B cell (primary cell): ENCODE measurements at regions not wholly inside any gene's neighbourhood (a gene's known extent, or its start where the extent isn't known, plus 50 kb on each side); places are given as distances from the start of the nearest gene placed in this dataset.

Experiments used
- ATAC-seq: fragments of 200-7000 bp; cut with Tn5 transposase; one replicate; pipeline ENCODE4 v1.10.0; 2021; ENCODE audit warnings: low read depth, mild to moderate bottlenecking, moderate number of reproducible peaks, moderate library complexity
- CTCF ChIA-PET: fragments of 350-600 bp; sonication (Branson Sonifier 250); formaldehyde crosslinking; loops from one replicate; lab custom pipeline; 2021; ENCODE audit warnings: antibody characterized with exemption, inconsistent platforms; lab: Charles Lee
- POLR2A ChIA-PET: fragments of 350-600 bp; sonication (Branson Sonifier 250); formaldehyde crosslinking; loops from one replicate; lab custom pipeline; 2021; ENCODE audit warnings: antibody characterized with exemption; lab: Charles Lee
- DNase-seq: peaks from one replicate; pipeline ENCODE4 v3.0.0; 2013
- H2AFZ ChIP-seq: 2 replicates; pipeline ENCODE4 v1.6.1; 2012; ENCODE audit warnings: mild to moderate bottlenecking, low read depth, low read length; ENCODE audit not compliant: insufficient read depth, poor library complexity, severe bottlenecking
- H3K27ac ChIP-seq, 2 donors: 1 replicate in 1 of 2; 2 replicates in 1 of 2; pipeline ENCODE4 v1.5.1; 2012 to 2013; ENCODE audit warnings: low read length in 2 of 2, mild to moderate bottlenecking in 2 of 2, moderate library complexity in 1 of 2
- H3K27me3 ChIP-seq, 4 experiments: fragments of 200-600 bp in 1 of 4; sonication (generic) in 1 of 4; replicated peaks in 1 of 4; 1 replicate in 2 of 4; 2 replicates in 2 of 4; pipeline versions ENCODE4 v1.6.1 to v1.7.0; 2013 to 2016; ENCODE audit warnings: low read length in 3 of 4, mild to moderate bottlenecking in 2 of 4, mixed read lengths in 1 of 4, moderate library complexity in 1 of 4; ENCODE audit not compliant: insufficient read depth in 4 of 4, control insufficient read depth in 3 of 4; ENCODE audit errors: control extremely low read depth in 1 of 4
- H3K36me3 ChIP-seq, 2 experiments: replicated peaks in 1 of 2; 1 replicate in 1 of 2; 2 replicates in 1 of 2; pipeline versions ENCODE4 v1.6.1 to v1.7.1; 2013; ENCODE audit warnings: low read length in 1 of 2; ENCODE audit not compliant: insufficient read depth in 2 of 2, control insufficient read depth in 1 of 2; ENCODE audit errors: control extremely low read depth in 1 of 2, extremely low read depth in 1 of 2
- H3K4me1 ChIP-seq, 2 donors: fragments of 200-600 bp in 1 of 2; sonication (generic) in 1 of 2; 1 replicate in 1 of 2; 2 replicates in 1 of 2; pipeline versions ENCODE4 v1.5.1 to v1.6.1; 2013 to 2017; ENCODE audit warnings: low read length in 2 of 2; ENCODE audit not compliant: control insufficient read depth in 2 of 2, insufficient read depth in 2 of 2
- H3K4me2 ChIP-seq: replicated peaks from 2 replicates; pipeline ENCODE3; 2012; ENCODE audit warnings: mild to moderate bottlenecking, low read depth, low read length; ENCODE audit not compliant: poor library complexity, severe bottlenecking
- H3K4me3 ChIP-seq, 5 experiments: fragments of 200-600 bp in 1 of 5; sonication (generic) in 1 of 5; 1 replicate in 3 of 5; 2 replicates in 2 of 5; pipeline versions ENCODE4 v1.5.1 to v1.7.0; 2011 to 2016; ENCODE audit warnings: low read length in 4 of 5, mild to moderate bottlenecking in 4 of 5, low read depth in 2 of 5, control low read depth in 1 of 5, moderate library complexity in 1 of 5; ENCODE audit not compliant: insufficient read depth in 1 of 5; ENCODE audit errors: control extremely low read depth in 1 of 5, extremely low read depth in 1 of 5
- H3K79me2 ChIP-seq: fragments of 200-600 bp; sonication (generic); one replicate; pipeline ENCODE4 v1.6.0; 2016; ENCODE audit warnings: low read length; ENCODE audit not compliant: control insufficient read depth, insufficient read depth
- H3K9ac ChIP-seq: fragments of 200-600 bp; sonication (generic); 2 replicates; pipeline ENCODE4 v1.6.1; 2017; ENCODE audit warnings: mild to moderate bottlenecking, low read length, moderate library complexity
- H3K9me3 ChIP-seq, 3 donors: one replicate each; pipeline versions ENCODE4 v1.6.1 to v1.7.1; 2013; ENCODE audit warnings: low read length in 2 of 3; ENCODE audit not compliant: control insufficient read depth in 2 of 3, insufficient read depth in 1 of 3; ENCODE audit errors: control extremely low read depth in 1 of 3
- H4K20me1 ChIP-seq: 2 replicates; pipeline ENCODE4 v1.6.0; 2012; ENCODE audit warnings: mild to moderate bottlenecking, low read length; ENCODE audit not compliant: insufficient read depth, control insufficient read depth, poor library complexity, severe bottlenecking
- H3K27ac Mint-ChIP-seq: one replicate; pipeline ENCODE4 v1.8.0; 2021; ENCODE audit warnings: mixed read lengths
- H3K27me3 Mint-ChIP-seq: one replicate; pipeline ENCODE4 v1.8.0; 2021; ENCODE audit warnings: mixed read lengths
- H3K4me1 Mint-ChIP-seq: one replicate; pipeline ENCODE4 v1.8.0; 2021; ENCODE audit warnings: mixed read lengths
- H3K4me3 Mint-ChIP-seq: one replicate; pipeline ENCODE4 v1.8.0; 2021; ENCODE audit warnings: mixed read lengths
- H3K9me3 Mint-ChIP-seq: one replicate; pipeline ENCODE4 v1.8.0; 2022; ENCODE audit warnings: mixed read lengths; ENCODE audit not compliant: insufficient read depth
- CTCF ChIP-seq: fragments of 200-600 bp; IDR thresholded peaks from one replicate; pipeline ENCODE4 v1.8.0; 2022; ENCODE audit warnings: antibody characterized with exemption, mild to moderate bottlenecking
- EZH2 ChIP-seq: IDR thresholded peaks from 2 replicates; pipeline ENCODE4 v1.6.1; 2012; ENCODE audit warnings: borderline replicate concordance, low read depth, mild to moderate bottlenecking, moderate library complexity, low read length; ENCODE audit not compliant: insufficient read depth, poor library complexity, severe bottlenecking
- WGBS: methylation state at CpG from one replicate; pipeline ENCODE4 v1.1.5; 2013; ENCODE audit warnings: missing lambda C conversion rate; ENCODE audit not compliant: insufficient coverage; 5-methylcytosine and 5-hydroxymethylcytosine counted together
- intact Hi-C: fragments of 100-400 bp; cut with micrococcal nuclease; formaldehyde crosslinking; loops from one replicate; pipeline ENCODE4 v1.10.0; 2022

- CTCF ChIA-PET = no interaction called here
- Histone ChIP-seq H3K36me3 (no peaks in the 10 kb centered on the region), H3K4me3 (no peak overlapping the region), H3K27ac (no peak overlapping the region), H3K4me2 (no peak overlapping the region), H3K4me1 (no peaks in the 10 kb centered on the region), H3K9me3 (no peaks in the 10 kb centered on the region), H3K27me3 (no peaks in the 10 kb centered on the region), H4K20me1 (no peaks in the 10 kb centered on the region), H3K79me2 (no peaks in the 10 kb centered on the region), H3K9ac (no peak overlapping the region), H2AFZ (no peak overlapping the region)
- Mint-ChIP-seq H3K4me1 (no peaks in the 10 kb centered on the region), H3K9me3 (peaks cover 2% of the 10 kb centered on the region), H3K27ac (no peak overlapping the region), H3K4me3 (no peak overlapping the region), H3K27me3 (no peaks in the 10 kb centered on the region)
- POLR2A ChIA-PET = no interaction called here
- intact Hi-C loops = no loop called here
- 100% methylated on average over 1 of the region's 2 CpGs for WGBS
- TF ChIP-seq CTCF (no peak), EZH2 (no peak)
- no peak for DNase-seq
- ATAC-seq = no peak
Measured at GRCh38 chr5:63249960-63250359, 671.3 kb downstream of the LRRC70 start.

GRCh38 chr5:63247651-63248050 lies 669.0 kb downstream of the LRRC70 start:
- H3K9me3 ChIP-seq = no peaks in the 10 kb centered on the region
- H3K36me3 ChIP-seq = no peaks in the 10 kb centered on the region
- no peaks in the 10 kb centered on the region for H4K20me1 ChIP-seq
- no peaks in the 10 kb centered on the region for H3K79me2 ChIP-seq
- H2AFZ ChIP-seq = no peak overlapping the region
- intact Hi-C loops = no loop called here
- Mint-ChIP-seq H3K9me3 (peaks cover 2% of the 10 kb centered on the region), H3K27ac (no peak overlapping the region), H3K4me1 (no peaks in the 10 kb centered on the region), H3K27me3 (no peaks in the 10 kb centered on the region), H3K4me3 (no peak overlapping the region)
- CTCF ChIA-PET = no interaction called here
- POLR2A ChIA-PET = no interaction called here
- no peak overlapping the region for H3K9ac ChIP-seq
- TF ChIP-seq EZH2 (no peak), CTCF (no peak)
- H3K27ac ChIP-seq = no peak overlapping the region
- no CpG with 5 or more reads among the region's 1 CpG for WGBS
- no peak overlapping the region for H3K4me2 ChIP-seq
- DNase-seq (no peak), ATAC-seq (no peak)
- no peaks in the 10 kb centered on the region for H3K27me3 ChIP-seq
- H3K4me1 ChIP-seq = no peaks in the 10 kb centered on the region
- H3K4me3 ChIP-seq = no peak overlapping the region
